Thyroid gland (tissue), 4 donors: ENCODE measurements at regions not wholly inside any gene's neighbourhood (a gene's known extent, or its start where the extent isn't known, plus 50 kb on each side); places are given as distances from the start of the nearest gene placed in this dataset.

Source experiments
- DNase-seq, 2 donors: peaks; one replicate each; pipeline ENCODE4 v3.0.0-alpha.2; 2019
- H3K27ac ChIP-seq, 3 donors: fragments of 200-600 bp; sonication (generic); 1 replicate in 2 of 3; 2 replicates in 1 of 3; pipeline ENCODE4 v1.5.1; 2016 to 2019; ENCODE audit warnings: mild to moderate bottlenecking in 1 of 3, moderate library complexity in 1 of 3
- H3K27me3 ChIP-seq: fragments of 200-600 bp; sonication (generic); one replicate; pipeline ENCODE4 v1.5.1; 2019
- H3K36me3 ChIP-seq, 2 donors: fragments of 200-600 bp; sonication (generic); one replicate each; pipeline ENCODE4 v1.5.1; 2016 to 2019
- H3K4me1 ChIP-seq, 2 donors: fragments of 200-600 bp; sonication (generic); one replicate each; pipeline ENCODE4 v1.5.1; 2017 to 2019
- H3K4me3 ChIP-seq, 3 donors: fragments of 200-600 bp; sonication (generic); replicated peaks in 1 of 3; 1 replicate in 2 of 3; 2 replicates in 1 of 3; pipeline ENCODE4 v1.5.1; 2016; ENCODE audit warnings: mild to moderate bottlenecking in 1 of 3
- H3K9me3 ChIP-seq: fragments of 200-600 bp; sonication (generic); one replicate; pipeline ENCODE4 v1.5.1; 2017
- CTCF ChIP-seq, 6 experiments: fragments of 200-600 bp in 3 of 6; fragments of 450-650 bp in 3 of 6; sonication (generic) in 3 of 6; IDR thresholded peaks; one replicate each; pipeline ENCODE4 v1.5.1; 2016 to 2019; ENCODE audit warnings: antibody characterized with exemption in 6 of 6, mild to moderate bottlenecking in 2 of 6, inconsistent platforms in 1 of 6, moderate library complexity in 1 of 6
- POLR2A ChIP-seq, 2 donors: fragments of 450-650 bp; IDR thresholded peaks; one replicate each; pipeline ENCODE4 v1.6.1; 2017; ENCODE audit warnings: antibody characterized with exemption in 2 of 2, mild to moderate bottlenecking in 2 of 2, moderate library complexity in 1 of 2
- WGBS, 2 donors: methylation state at CpG; one replicate each; pipeline ENCODE4 v1.1.5; 2017; 5-methylcytosine and 5-hydroxymethylcytosine counted together
- intact Hi-C: fragments of 100-400 bp; cut with DNase I; formaldehyde crosslinking; loops from one replicate; pipeline ENCODE4 v1.15.1; 2023

- Histone ChIP-seq H3K36me3 (no peaks in the 10 kb centered on the region), H3K4me1 (no peaks in the 10 kb centered on the region), H3K4me3 (no peak overlapping the region), H3K9me3 (no peaks in the 10 kb centered on the region), H3K27ac (no peak overlapping the region), H3K27me3 (no peaks in the 10 kb centered on the region)
- WGBS, 2 donors, result 86 to 89% methylated on average over 6 of the region's 6 CpGs
- TF ChIP-seq CTCF (IDR thresholded peaks at IDR 0.05), result no peak
- intact Hi-C loops, result no loop called here
- no peak for DNase-seq
Measured at GRCh38 chr4:20086799-20087521, 164.7 kb upstream of the SLIT2 start.

GRCh38 chr4:20086067-20086798 lies 165.5 kb upstream of the SLIT2 start:
- TF ChIP-seq POLR2A (IDR thresholded peaks at IDR 0.05) (no peak), CTCF (IDR thresholded peaks at IDR 0.05) (no peak)
- no peak overlapping the region for H3K27ac ChIP-seq
- WGBS, 2 donors, result 82 to 84% methylated on average over 6 of the region's 6 CpGs
- H3K4me3 ChIP-seq, result no peak overlapping the region
- H3K9me3 ChIP-seq, result no peaks in the 10 kb centered on the region
- H3K27me3 ChIP-seq, result no peaks in the 10 kb centered on the region
- H3K4me1 ChIP-seq, result no peaks in the 10 kb centered on the region
- DNase-seq, result no peak
- H3K36me3 ChIP-seq, result no peaks in the 10 kb centered on the region
- intact Hi-C loops, result no loop called here

GRCh38 chr4:20085653-20086052 lies 166.1 kb upstream of the SLIT2 start:
- no peaks in the 10 kb centered on the region for H3K9me3 ChIP-seq
- DNase-seq, result no peak
- no peaks in the 10 kb centered on the region for H3K4me1 ChIP-seq
- WGBS, 2 donors, result 83 to 97% methylated on average over 1 of the region's 1 CpG
- TF ChIP-seq POLR2A (IDR thresholded peaks at IDR 0.05), result no peak
- TF ChIP-seq CTCF (IDR thresholded peaks at IDR 0.05), result no peak
- no peaks in the 10 kb centered on the region for H3K27me3 ChIP-seq
- intact Hi-C loops, result no loop called here
- H3K36me3 ChIP-seq, result no peaks in the 10 kb centered on the region
- H3K27ac ChIP-seq, result no peak overlapping the region
- no peak overlapping the region for H3K4me3 ChIP-seq

GRCh38 chr4:20085156-20085555 lies 166.5 kb upstream of the SLIT2 start:
- TF ChIP-seq CTCF (IDR thresholded peaks at IDR 0.05) (no peak), POLR2A (IDR thresholded peaks at IDR 0.05) (no peak)
- no peak for DNase-seq
- no peaks in the 10 kb centered on the region for H3K4me1 ChIP-seq
- H3K4me3 ChIP-seq, result no peak overlapping the region
- H3K27ac ChIP-seq, result no peak overlapping the region
- intact Hi-C loops, result no loop called here
- 93% methylated on average over 3 of the region's 3 CpGs for whole genome bisulfite sequencing, 2 donors
- H3K36me3 ChIP-seq, result no peaks in the 10 kb centered on the region
- no peaks in the 10 kb centered on the region for H3K9me3 ChIP-seq
- H3K27me3 ChIP-seq, result no peaks in the 10 kb centered on the region

GRCh38 chr4:20084488-20084887 lies 167.2 kb upstream of the SLIT2 start:
- H3K27ac ChIP-seq, result no peak overlapping the region
- H3K9me3 ChIP-seq, result no peaks in the 10 kb centered on the region
- H3K36me3 ChIP-seq, result no peaks in the 10 kb centered on the region
- no peak overlapping the region for H3K4me3 ChIP-seq
- H3K27me3 ChIP-seq, result no peaks in the 10 kb centered on the region
- no peak for TF ChIP-seq CTCF (IDR thresholded peaks at IDR 0.05)
- no peak for TF ChIP-seq POLR2A (IDR thresholded peaks at IDR 0.05)
- intact Hi-C loops, result no loop called here
- no peaks in the 10 kb centered on the region for H3K4me1 ChIP-seq
- DNase-seq, result no peak
